Endothelial cell (in vitro differentiated cells): ENCODE measurements at regions not wholly inside any gene's neighbourhood (a gene's known extent, or its start where the extent isn't known, plus 50 kb on each side); places are given as distances from the start of the nearest gene placed in this dataset.

ENCODE experiments used
- DNase-seq: peaks from one replicate; pipeline ENCODE4 v3.0.0; 2021; ENCODE audit warnings: low spot score
- H3K27ac Mint-ChIP-seq: one replicate; pipeline ENCODE4 v1.8.0; 2021; ENCODE audit warnings: mixed read lengths, inconsistent platforms; ENCODE audit not compliant: unreplicated experiment
- H3K27me3 Mint-ChIP-seq: one replicate; pipeline ENCODE4 v1.8.0; 2021; ENCODE audit warnings: mild to moderate bottlenecking, moderate library complexity, mixed read lengths, inconsistent platforms; ENCODE audit not compliant: unreplicated experiment
- H3K36me3 Mint-ChIP-seq: one replicate; pipeline ENCODE4 v1.8.0; 2021; ENCODE audit warnings: mild to moderate bottlenecking, low read depth, mixed read lengths, inconsistent platforms; ENCODE audit not compliant: unreplicated experiment
- H3K4me1 Mint-ChIP-seq: one replicate; pipeline ENCODE4 v1.8.0; 2021; ENCODE audit warnings: mild to moderate bottlenecking, mixed read lengths, inconsistent platforms; ENCODE audit not compliant: unreplicated experiment
- H3K4me3 Mint-ChIP-seq: one replicate; pipeline ENCODE4 v1.8.0; 2021; ENCODE audit warnings: mild to moderate bottlenecking, mixed read lengths, inconsistent platforms; ENCODE audit not compliant: unreplicated experiment
- H3K9me3 Mint-ChIP-seq: one replicate; pipeline ENCODE4 v1.8.0; 2021; ENCODE audit warnings: mixed read lengths, inconsistent platforms; ENCODE audit not compliant: unreplicated experiment
- CTCF ChIP-seq: fragments of 200-600 bp; sonication (generic); IDR thresholded peaks from one replicate; pipeline ENCODE4 v1.5.0; 2021; ENCODE audit warnings: antibody characterized with exemption; ENCODE audit not compliant: unreplicated experiment

GRCh38 chr12:89234324-89235114 lies 117.8 kb downstream of the DUSP6 start:
- TF ChIP-seq CTCF = no peak
- peak overlapping the region; percentile 91 for H3K27ac Mint-ChIP-seq
- H3K9me3 Mint-ChIP-seq = no peaks in the 10 kb centered on the region
- H3K4me3 Mint-ChIP-seq = no peak overlapping the region
- DNase-seq = no peak
- no peaks in the 10 kb centered on the region for H3K36me3 Mint-ChIP-seq
- H3K4me1 Mint-ChIP-seq = peaks cover 68% of the 10 kb centered on the region
- H3K27me3 Mint-ChIP-seq = peaks cover 7% of the 10 kb centered on the region

DNA sequence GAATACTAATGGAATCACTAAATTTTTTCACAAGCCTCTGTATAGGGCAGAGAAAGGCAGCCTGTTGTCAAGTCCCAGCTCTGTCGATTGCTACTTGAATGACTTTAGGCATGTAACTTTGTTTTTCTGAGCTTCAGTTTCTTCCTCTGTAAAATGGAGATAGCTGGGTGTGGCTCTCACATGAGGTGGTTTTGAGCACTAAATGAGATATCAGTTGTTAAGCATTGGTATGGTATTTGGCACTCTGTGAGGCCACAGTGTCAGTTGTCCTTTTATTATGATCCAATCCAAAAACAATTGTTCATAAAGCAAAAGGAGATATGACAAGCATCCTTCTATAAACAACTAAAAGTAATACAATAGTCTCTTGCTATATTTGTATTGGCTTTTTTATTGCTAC lies 120.6 kb downstream of the DUSP6 start:
- Mint-ChIP-seq H3K27me3 (peaks cover 4% of the 10 kb centered on the region), H3K27ac (no peak overlapping the region), H3K4me3 (no peak overlapping the region), H3K9me3 (no peaks in the 10 kb centered on the region), H3K4me1 (peaks cover 49% of the 10 kb centered on the region), H3K36me3 (no peaks in the 10 kb centered on the region)
- TF ChIP-seq CTCF = no peak
- DNase-seq = no peak

GRCh38 chr12:89230376-89231315 lies 121.7 kb downstream of the DUSP6 start:
- H3K27ac Mint-ChIP-seq = no peak overlapping the region
- no peaks in the 10 kb centered on the region for H3K9me3 Mint-ChIP-seq
- peaks cover 42% of the 10 kb centered on the region for H3K4me1 Mint-ChIP-seq
- no peaks in the 10 kb centered on the region for H3K36me3 Mint-ChIP-seq
- no peak overlapping the region for H3K4me3 Mint-ChIP-seq
- DNase-seq = no peak
- H3K27me3 Mint-ChIP-seq = peaks cover 4% of the 10 kb centered on the region
- TF ChIP-seq CTCF = no peak

- TF ChIP-seq CTCF = no peak
- peaks cover 23% of the 10 kb centered on the region for H3K4me1 Mint-ChIP-seq
- no peak for DNase-seq
- no peak overlapping the region for H3K4me3 Mint-ChIP-seq
- H3K27ac Mint-ChIP-seq = no peak overlapping the region
- no peaks in the 10 kb centered on the region for H3K36me3 Mint-ChIP-seq
- H3K9me3 Mint-ChIP-seq = no peaks in the 10 kb centered on the region
- H3K27me3 Mint-ChIP-seq = no peaks in the 10 kb centered on the region
Measured at GRCh38 chr12:89228491-89228890, 123.8 kb downstream of the DUSP6 start.
